IMR-90 (cell line): ENCODE measurements at regions not wholly inside any gene's neighbourhood (a gene's known extent, or its start where the extent isn't known, plus 50 kb on each side); places are given as distances from the start of the nearest gene placed in this dataset.

Experiments used
- MXI1 ChIP-seq: IDR thresholded peaks from 2 replicates; pipeline ENCODE4 v1.6.1; 2012; ENCODE audit warnings: low read depth, mild to moderate bottlenecking, low read length, moderate library complexity, borderline replicate concordance
- POLR2A ChIP-seq: IDR thresholded peaks from 2 replicates; pipeline ENCODE4 v1.6.1; 2012; ENCODE audit warnings: mild to moderate bottlenecking, low read depth, low read length
- RAD21 ChIP-seq: IDR thresholded peaks from 2 replicates; pipeline ENCODE4 v1.6.1; 2012; ENCODE audit warnings: low read length, improper control_type of control experiment
- RCOR1 ChIP-seq: IDR thresholded peaks from 2 replicates; pipeline ENCODE4 v1.6.1; 2012; ENCODE audit warnings: mild to moderate bottlenecking, low read length, improper control_type of control experiment; ENCODE audit not compliant: insufficient replicate concordance
- TF ChIP-seq, protein P1 (sequence below): conservative IDR thresholded peaks from 2 replicates; pipeline ENCODE4 v1.5.1; 2012; ENCODE audit warnings: mild to moderate bottlenecking, low read depth, low read length, improper control_type of control experiment

- TF ChIP-seq RAD21 (no peak), MXI1 (no peak), RCOR1 (no peak), POLR2A (no peak)
- TF ChIP-seq, protein P1, sequence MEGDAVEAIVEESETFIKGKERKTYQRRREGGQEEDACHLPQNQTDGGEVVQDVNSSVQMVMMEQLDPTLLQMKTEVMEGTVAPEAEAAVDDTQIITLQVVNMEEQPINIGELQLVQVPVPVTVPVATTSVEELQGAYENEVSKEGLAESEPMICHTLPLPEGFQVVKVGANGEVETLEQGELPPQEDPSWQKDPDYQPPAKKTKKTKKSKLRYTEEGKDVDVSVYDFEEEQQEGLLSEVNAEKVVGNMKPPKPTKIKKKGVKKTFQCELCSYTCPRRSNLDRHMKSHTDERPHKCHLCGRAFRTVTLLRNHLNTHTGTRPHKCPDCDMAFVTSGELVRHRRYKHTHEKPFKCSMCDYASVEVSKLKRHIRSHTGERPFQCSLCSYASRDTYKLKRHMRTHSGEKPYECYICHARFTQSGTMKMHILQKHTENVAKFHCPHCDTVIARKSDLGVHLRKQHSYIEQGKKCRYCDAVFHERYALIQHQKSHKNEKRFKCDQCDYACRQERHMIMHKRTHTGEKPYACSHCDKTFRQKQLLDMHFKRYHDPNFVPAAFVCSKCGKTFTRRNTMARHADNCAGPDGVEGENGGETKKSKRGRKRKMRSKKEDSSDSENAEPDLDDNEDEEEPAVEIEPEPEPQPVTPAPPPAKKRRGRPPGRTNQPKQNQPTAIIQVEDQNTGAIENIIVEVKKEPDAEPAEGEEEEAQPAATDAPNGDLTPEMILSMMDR: no peak
Measured at GRCh38 chr19:28544451-28545261, 668.3 kb downstream of the UQCRFS1 start.
